ENCODE measurements at regions not wholly inside any gene's neighbourhood (a gene's known extent, or its start where the extent isn't known, plus 50 kb on each side); places are given as distances from the start of the nearest gene placed in this dataset.

DNA sequence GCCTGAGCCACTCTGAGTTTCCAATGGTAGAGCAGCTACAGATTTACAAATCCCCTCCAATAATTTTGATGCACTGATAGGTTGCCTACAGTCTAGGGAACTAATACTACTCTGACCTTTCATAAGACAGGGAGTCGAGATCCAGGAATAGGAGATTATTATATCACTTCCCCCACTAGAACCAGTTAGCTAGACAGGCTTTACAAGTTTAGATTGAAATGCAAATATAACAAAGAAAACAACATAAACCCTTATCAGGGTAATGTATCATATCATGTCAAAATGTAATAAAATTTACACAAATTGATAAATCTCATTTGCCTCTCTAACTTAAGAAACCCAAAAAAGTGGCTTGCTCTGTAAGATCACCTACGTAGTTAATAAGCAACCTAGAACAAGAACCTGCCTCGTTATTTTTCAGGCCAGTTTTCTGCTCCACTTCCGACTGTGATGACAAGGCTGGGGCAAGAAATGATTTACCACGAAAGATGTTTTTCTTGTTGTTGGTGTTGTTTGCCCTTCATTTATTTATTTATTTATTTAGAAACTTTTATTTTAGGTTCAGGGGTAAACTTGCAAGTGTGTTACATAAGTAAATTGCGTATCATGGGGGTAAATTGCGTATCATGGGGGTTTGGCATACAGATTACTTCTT lies 504.2 kb upstream of the ID4 start:
- Histone ChIP-seq H3K9me1 (replicated peaks; ENCODE audit: control insufficient read depth, extremely low read depth, insufficient read depth, low read length) (no peaks in the 10 kb centered on the region), H3K9me3 (replicated peaks; ENCODE audit: control insufficient read depth, insufficient read depth, low read length) (peaks cover 4% of the 10 kb centered on the region), H3K79me2 (ENCODE audit: control insufficient read depth, insufficient read depth, low read length) (no peaks in the 10 kb centered on the region), H3K27me3 (ENCODE audit: control insufficient read depth in 2 of 2, insufficient read depth in 2 of 2, low read length in 2 of 2) (no peaks in the 10 kb centered on the region), H4K20me1 (replicated peaks; ENCODE audit: control insufficient read depth, extremely low read depth, insufficient read depth, low read length) (no peaks in the 10 kb centered on the region), H3K36me3 (ENCODE audit: control insufficient read depth in 2 of 2, extremely low read depth in 1 of 2, insufficient read depth in 2 of 2, low read length in 2 of 2) (no peaks in the 10 kb centered on the region), H3K4me2 (ENCODE audit: insufficient read depth, low read length) (no peak overlapping the region), H3K4me3 (replicated peaks in 1 of 3; ENCODE audit: insufficient read depth in 1 of 3, low read depth in 1 of 3, low read length in 3 of 3) (no peak overlapping the region), H3K27ac (ENCODE audit: insufficient read depth, low read depth, low read length) (no peak overlapping the region), H3K9ac (replicated peaks; ENCODE audit: extremely low read depth, insufficient read depth, low read length) (no peak overlapping the region), H2AFZ (ENCODE audit: low read depth, low read length) (no peak overlapping the region), H3K4me1 (ENCODE audit: control insufficient read depth, extremely low read depth, insufficient read depth, low read length) (no peaks in the 10 kb centered on the region)
- intact Hi-C loops (cut with micrococcal nuclease) = no loop called here
- ChIA-PET CTCF (no interaction called here), POLR2A (no interaction called here)
- FAIRE-seq (no peak), DNase-seq (ENCODE audit: low read depth, low spot score) (no peak)
- TF ChIP-seq FOS (IDR thresholded peaks at IDR 0.05; ENCODE audit: borderline replicate concordance, insufficient read depth, low read length) (no peak), POLR2AphosphoS5 (IDR thresholded peaks at IDR 0.05; ENCODE audit: insufficient read depth, low read depth, low read length) (no peak), POLR2A (IDR thresholded peaks at IDR 0.05; ENCODE audit: low read depth, low read length) (no peak), JUN (IDR thresholded peaks at IDR 0.05; ENCODE audit: borderline replicate concordance, insufficient read depth, insufficient read length, low read depth) (no peak), EZH2 (IDR thresholded peaks at IDR 0.05; ENCODE audit: borderline replicate concordance, low read depth, low read length, severe bottlenecking) (no peak), MYC (IDR thresholded peaks at IDR 0.05; ENCODE audit: low read depth, low read length) (no peak)
- TF ChIP-seq, protein P1, sequence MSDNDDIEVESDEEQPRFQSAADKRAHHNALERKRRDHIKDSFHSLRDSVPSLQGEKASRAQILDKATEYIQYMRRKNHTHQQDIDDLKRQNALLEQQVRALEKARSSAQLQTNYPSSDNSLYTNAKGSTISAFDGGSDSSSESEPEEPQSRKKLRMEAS (IDR thresholded peaks at IDR 0.05; ENCODE audit: insufficient read depth, insufficient read length) = no peak
- TF ChIP-seq, protein P2, sequence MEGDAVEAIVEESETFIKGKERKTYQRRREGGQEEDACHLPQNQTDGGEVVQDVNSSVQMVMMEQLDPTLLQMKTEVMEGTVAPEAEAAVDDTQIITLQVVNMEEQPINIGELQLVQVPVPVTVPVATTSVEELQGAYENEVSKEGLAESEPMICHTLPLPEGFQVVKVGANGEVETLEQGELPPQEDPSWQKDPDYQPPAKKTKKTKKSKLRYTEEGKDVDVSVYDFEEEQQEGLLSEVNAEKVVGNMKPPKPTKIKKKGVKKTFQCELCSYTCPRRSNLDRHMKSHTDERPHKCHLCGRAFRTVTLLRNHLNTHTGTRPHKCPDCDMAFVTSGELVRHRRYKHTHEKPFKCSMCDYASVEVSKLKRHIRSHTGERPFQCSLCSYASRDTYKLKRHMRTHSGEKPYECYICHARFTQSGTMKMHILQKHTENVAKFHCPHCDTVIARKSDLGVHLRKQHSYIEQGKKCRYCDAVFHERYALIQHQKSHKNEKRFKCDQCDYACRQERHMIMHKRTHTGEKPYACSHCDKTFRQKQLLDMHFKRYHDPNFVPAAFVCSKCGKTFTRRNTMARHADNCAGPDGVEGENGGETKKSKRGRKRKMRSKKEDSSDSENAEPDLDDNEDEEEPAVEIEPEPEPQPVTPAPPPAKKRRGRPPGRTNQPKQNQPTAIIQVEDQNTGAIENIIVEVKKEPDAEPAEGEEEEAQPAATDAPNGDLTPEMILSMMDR (IDR thresholded peaks at IDR 0.05; ENCODE audit: extremely low read depth in 1 of 2, insufficient read depth in 1 of 2, low read depth in 1 of 2, low read length in 2 of 2) = no peak
- dilution Hi-C loops (cut with MboI; ENCODE audit: extremely low pct_ligation_motif_present, low sequenced_read_pairs) = no loop called here
- BruUV-seq (replicated peaks) = no TSS peak

Measured in endothelial cell of umbilical vein (primary cell).